ENCODE measurements at regions not wholly inside any gene's neighbourhood (a gene's known extent, or its start where the extent isn't known, plus 50 kb on each side); places are given as distances from the start of the nearest gene placed in this dataset.

GRCh38 chr10:93219347-93219746 lies 145.7 kb downstream of the CYP26A1 start:
- Histone ChIP-seq H3K27me3 (no peaks in the 10 kb centered on the region), H3K4me1 (no peaks in the 10 kb centered on the region), H3K36me3 (no peaks in the 10 kb centered on the region), H3K4me3 (no peak overlapping the region), H3K27ac (no peak overlapping the region), H3K9me3 (no peaks in the 10 kb centered on the region)
- ATAC-seq = no peak
- no peak for TF ChIP-seq POLR2A (IDR thresholded peaks at IDR 0.05)
- no peak for TF ChIP-seq EP300 (IDR thresholded peaks at IDR 0.05)
- TF ChIP-seq, protein P1, sequence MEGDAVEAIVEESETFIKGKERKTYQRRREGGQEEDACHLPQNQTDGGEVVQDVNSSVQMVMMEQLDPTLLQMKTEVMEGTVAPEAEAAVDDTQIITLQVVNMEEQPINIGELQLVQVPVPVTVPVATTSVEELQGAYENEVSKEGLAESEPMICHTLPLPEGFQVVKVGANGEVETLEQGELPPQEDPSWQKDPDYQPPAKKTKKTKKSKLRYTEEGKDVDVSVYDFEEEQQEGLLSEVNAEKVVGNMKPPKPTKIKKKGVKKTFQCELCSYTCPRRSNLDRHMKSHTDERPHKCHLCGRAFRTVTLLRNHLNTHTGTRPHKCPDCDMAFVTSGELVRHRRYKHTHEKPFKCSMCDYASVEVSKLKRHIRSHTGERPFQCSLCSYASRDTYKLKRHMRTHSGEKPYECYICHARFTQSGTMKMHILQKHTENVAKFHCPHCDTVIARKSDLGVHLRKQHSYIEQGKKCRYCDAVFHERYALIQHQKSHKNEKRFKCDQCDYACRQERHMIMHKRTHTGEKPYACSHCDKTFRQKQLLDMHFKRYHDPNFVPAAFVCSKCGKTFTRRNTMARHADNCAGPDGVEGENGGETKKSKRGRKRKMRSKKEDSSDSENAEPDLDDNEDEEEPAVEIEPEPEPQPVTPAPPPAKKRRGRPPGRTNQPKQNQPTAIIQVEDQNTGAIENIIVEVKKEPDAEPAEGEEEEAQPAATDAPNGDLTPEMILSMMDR (IDR thresholded peaks at IDR 0.05) = no peak
- TF ChIP-seq POLR2AphosphoS5 (IDR thresholded peaks at IDR 0.05) = no peak
- 40 to 86% methylated on average over 1 of the region's 1 CpG for WGBS, 2 donors (ENCODE audit: low coverage in 1 of 2)

GRCh38 chr10:93220296-93221170 lies 146.8 kb downstream of the CYP26A1 start:
- no peak for ATAC-seq
- whole genome bisulfite sequencing, 2 donors (ENCODE audit: low coverage in 1 of 2) = 52 to 64% methylated on average over 10 to 13 of the region's 33 CpGs
- Histone ChIP-seq H3K4me1 (no peaks in the 10 kb centered on the region), H3K36me3 (no peaks in the 10 kb centered on the region), H3K4me3 (no peak overlapping the region), H3K27me3 (no peaks in the 10 kb centered on the region), H3K9me3 (no peaks in the 10 kb centered on the region), H3K27ac (no peak overlapping the region)
- TF ChIP-seq EP300 (IDR thresholded peaks at IDR 0.05) = no peak

GRCh38 chr10:93221171-93221496 lies 147.4 kb downstream of the CYP26A1 start:
- H3K4me1 ChIP-seq = no peaks in the 10 kb centered on the region
- no peaks in the 10 kb centered on the region for H3K9me3 ChIP-seq
- H3K27ac ChIP-seq = no peak overlapping the region
- H3K4me3 ChIP-seq = no peak overlapping the region
- ATAC-seq = no peak
- H3K36me3 ChIP-seq = no peaks in the 10 kb centered on the region
- WGBS, 2 donors (ENCODE audit: low coverage in 1 of 2) = 93% methylated on average over 8 of the region's 18 CpGs; no CpG with 5 or more reads in 1 of the 2 donors
- TF ChIP-seq, protein P1 (IDR thresholded peaks at IDR 0.05) = no peak
- TF ChIP-seq EP300 (IDR thresholded peaks at IDR 0.05) = no peak
- no peak for TF ChIP-seq POLR2A (IDR thresholded peaks at IDR 0.05)
- TF ChIP-seq POLR2AphosphoS5 (IDR thresholded peaks at IDR 0.05) = no peak
- H3K27me3 ChIP-seq = no peaks in the 10 kb centered on the region

GRCh38 chr10:93221521-93221920 lies 147.8 kb downstream of the CYP26A1 start:
- 71 to 100% methylated on average over 1 of the region's 5 CpGs for WGBS, 2 donors (ENCODE audit: low coverage in 1 of 2)
- TF ChIP-seq, protein P1 (IDR thresholded peaks at IDR 0.05) = no peak
- TF ChIP-seq POLR2AphosphoS5 (IDR thresholded peaks at IDR 0.05) = no peak
- TF ChIP-seq EP300 (IDR thresholded peaks at IDR 0.05) = no peak
- no peak for TF ChIP-seq POLR2A (IDR thresholded peaks at IDR 0.05)

GRCh38 chr10:93222211-93222754 lies 148.6 kb downstream of the CYP26A1 start:
- Histone ChIP-seq H3K27me3 (no peaks in the 10 kb centered on the region), H3K4me1 (no peaks in the 10 kb centered on the region), H3K9me3 (no peaks in the 10 kb centered on the region), H3K36me3 (no peaks in the 10 kb centered on the region), H3K4me3 (no peak overlapping the region), H3K27ac (no peak overlapping the region)
- TF ChIP-seq, protein P1 (IDR thresholded peaks at IDR 0.05) = no peak
- TF ChIP-seq POLR2A (IDR thresholded peaks at IDR 0.05) (no peak), EP300 (IDR thresholded peaks at IDR 0.05) (no peak), POLR2AphosphoS5 (IDR thresholded peaks at IDR 0.05) (no peak)
- 50 to 83% methylated on average over 1 of the region's 1 CpG for WGBS, 2 donors (ENCODE audit: low coverage in 1 of 2)
- no peak for ATAC-seq

More at GRCh38 chr10:93221521-93221920, 147.8 kb downstream of the CYP26A1 start:
- no peak for ATAC-seq
- H3K36me3 ChIP-seq = no peaks in the 10 kb centered on the region
- H3K9me3 ChIP-seq = no peaks in the 10 kb centered on the region
- no peaks in the 10 kb centered on the region for H3K27me3 ChIP-seq
- H3K27ac ChIP-seq = no peak overlapping the region
- no peaks in the 10 kb centered on the region for H3K4me1 ChIP-seq
- no peak overlapping the region for H3K4me3 ChIP-seq

Data from gastroesophageal sphincter (tissue), 4 donors.